SW480 (cell line): ENCODE measurements at regions not wholly inside any gene's neighbourhood (a gene's known extent, or its start where the extent isn't known, plus 50 kb on each side); places are given as distances from the start of the nearest gene placed in this dataset.
A peak's percentile ranks its signal among the peaks of the same experiment; 100 is the strongest.
"Not testable (repeated sequence)": the region's sequence is repeated elsewhere in the genome, so short reads cannot be mapped to it uniquely, and the experiment has no call there.

ENCODE experiments used
- DNase-seq: peaks from one replicate; pipeline ENCODE4 v3.0.0-alpha.2; 2016; ENCODE audit warnings: low spot score

DNA sequence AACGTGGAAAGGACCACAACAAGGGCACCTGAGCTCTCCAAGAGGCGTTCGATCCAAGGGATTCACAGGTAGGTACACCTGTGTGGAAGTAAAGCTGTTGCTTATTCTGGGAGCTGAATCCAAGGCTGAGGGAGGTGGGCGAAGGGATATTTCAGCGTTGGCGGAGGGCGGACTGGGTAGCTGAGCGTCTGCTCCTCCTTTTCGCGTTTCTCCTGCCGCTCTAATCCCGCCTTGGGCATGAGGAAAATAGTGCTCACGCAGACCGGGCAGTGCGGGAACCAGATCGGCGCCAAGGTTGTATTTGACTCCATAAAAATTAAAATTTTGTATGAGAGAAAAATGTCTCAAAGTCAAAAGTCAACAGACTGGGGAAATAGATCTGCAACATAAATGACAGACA lies 3966.2 kb upstream of the OR11H1 start:
- DNase-seq: not testable (repeated sequence)

DNA sequence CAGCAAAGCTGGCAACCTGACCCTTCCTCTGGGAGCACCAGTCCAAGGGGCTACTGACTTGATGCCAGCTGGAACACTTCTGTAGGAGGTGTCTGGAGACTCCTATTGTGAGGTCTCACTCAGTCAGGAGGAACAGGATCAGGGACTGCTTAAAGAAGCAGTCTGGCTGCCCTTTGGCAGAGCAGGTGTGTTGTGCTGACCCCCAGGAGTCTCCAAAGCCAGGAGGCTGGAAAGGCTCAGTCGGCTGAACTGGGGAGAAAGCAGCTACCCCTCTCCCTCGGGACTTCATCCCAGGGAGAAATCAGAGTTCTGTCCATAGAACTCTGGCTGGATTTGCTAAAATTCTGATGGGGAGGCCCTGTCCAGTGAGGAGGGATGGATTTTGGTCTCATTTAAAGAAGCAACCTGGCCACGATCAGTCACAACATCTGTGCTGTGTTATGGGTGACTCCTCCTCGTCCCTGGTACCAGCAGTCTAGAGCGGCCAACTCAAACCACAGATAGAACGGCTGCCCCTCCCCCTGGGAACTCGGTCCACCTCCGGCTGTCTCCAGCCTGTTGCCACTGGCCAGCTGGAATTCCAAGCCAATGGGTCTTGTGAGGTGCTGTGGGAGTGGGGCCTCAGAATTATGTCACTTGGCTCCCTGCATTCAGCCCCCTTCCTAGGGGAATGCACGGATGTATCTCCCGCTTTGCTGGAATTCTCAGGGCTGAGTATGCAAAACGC lies 3959.0 kb upstream of the OR11H1 start:
- not testable (repeated sequence) for DNase-seq

- DNase-seq: not testable (repeated sequence)
These were observed 3958.4 kb upstream of the OR11H1 start for GRCh38 chr22:11569564-11569940.

GRCh38 chr22:11573154-11573553 lies 3954.8 kb upstream of the OR11H1 start:
- DNase-seq: not testable (repeated sequence)

- peak; percentile 86 for DNase-seq
These were observed 3953.8 kb upstream of the OR11H1 start for GRCh38 chr22:11574231-11574630.

DNA sequence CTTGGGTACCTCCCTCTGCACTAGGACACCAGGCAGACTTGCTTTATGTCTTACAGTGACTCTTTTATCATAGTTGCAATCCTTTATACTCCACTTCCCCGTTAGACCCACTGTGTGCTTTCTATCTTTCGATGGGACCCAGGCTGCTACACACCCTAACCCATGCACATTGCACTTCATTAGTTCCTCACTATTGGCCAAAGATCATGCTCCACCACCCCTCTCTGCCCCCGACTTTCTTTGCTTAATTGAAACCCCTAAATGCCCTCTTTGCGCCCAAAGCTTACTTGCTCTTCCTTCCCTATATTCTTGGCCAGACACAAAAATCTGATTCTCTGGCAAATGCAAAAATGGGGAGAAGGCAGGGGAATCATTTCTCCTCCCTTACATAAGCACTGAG lies 3953.3 kb upstream of the OR11H1 start:
- not testable (repeated sequence) for DNase-seq

GRCh38 chr22:11576740-11577139 lies 3951.3 kb upstream of the OR11H1 start:
- DNase-seq: not testable (repeated sequence)

DNA sequence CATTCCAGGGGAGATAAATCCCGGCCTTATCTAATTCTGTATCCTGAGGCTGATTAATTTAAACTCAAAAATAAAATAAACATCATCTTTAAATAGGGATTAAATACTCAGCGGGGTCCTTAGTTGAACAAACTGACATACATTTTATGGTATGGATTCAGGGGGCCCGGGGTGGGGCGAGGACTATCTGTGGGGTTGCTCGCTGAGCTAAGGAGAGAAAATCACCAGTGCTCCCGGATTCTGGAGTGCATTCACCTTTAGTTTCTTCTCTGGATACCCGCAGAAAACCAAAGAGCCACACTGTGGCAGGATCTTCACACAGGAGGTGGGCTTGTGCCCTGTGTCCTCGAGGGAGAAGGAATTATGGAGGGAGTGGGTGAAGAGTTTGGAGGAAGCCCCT lies 3949.9 kb upstream of the OR11H1 start:
- DNase-seq: not testable (repeated sequence)

DNA sequence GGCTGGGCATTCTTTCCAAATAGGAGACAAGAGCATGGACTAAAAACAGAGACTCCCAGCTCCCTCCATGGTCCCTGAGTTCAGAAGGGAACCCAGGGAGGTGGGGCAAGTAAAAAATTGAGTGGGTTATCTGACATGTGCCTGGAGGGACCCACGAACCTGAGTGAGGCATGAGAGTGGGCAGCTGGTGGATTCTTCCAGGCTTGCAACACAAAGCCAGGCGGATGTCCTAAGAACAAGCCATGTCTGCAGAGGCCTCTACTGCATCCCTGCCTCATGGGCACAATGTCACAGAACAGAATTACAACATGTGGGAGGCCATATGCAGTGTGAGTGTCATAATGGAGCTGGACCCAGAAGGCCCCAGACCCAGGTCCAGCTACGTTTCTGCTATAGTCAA lies 3949.4 kb upstream of the OR11H1 start:
- DNase-seq: not testable (repeated sequence)

DNA sequence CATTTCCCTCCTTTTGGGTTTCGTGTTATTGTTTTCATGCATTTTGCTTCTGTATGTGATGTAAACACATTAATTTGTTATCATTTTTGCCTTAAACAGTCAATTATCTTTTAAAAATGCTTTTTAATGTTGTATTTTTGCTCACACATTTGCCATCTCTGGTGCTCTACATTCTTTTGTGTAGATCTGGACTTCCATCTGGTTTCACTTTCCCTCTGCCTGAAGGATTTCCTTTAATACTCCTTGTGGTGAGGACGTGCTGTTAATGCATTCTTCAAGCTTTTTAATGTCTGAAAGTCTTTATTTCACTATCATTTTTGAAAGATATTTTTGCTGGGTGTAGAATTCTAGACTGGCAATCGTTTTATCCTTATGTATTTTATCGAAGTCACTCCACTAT lies 3945.9 kb upstream of the OR11H1 start:
- DNase-seq: not testable (repeated sequence)

GRCh38 chr22:11584231-11584630 lies 3943.8 kb upstream of the OR11H1 start:
- DNase-seq: not testable (repeated sequence)

DNA sequence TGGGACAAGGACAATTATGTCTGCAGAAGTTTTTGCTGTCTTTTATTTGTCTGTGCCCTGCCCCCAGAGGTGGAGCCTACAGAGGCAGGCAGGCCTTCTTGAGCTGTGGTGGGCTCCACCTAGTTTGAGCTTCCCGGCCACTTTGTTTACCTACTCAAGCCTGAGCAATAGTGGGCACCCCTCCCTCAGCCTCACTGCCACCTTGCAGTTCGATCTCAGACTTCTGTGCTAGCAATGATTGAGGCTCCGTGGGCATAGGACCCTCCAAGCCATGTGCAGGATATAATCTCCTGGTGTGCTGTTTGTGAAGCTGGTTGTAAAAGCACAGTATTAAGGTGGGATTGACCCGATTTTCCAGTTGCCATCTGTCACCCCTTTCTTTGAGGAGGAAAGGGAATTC lies 3933.4 kb upstream of the OR11H1 start:
- not testable (repeated sequence) for DNase-seq

DNA sequence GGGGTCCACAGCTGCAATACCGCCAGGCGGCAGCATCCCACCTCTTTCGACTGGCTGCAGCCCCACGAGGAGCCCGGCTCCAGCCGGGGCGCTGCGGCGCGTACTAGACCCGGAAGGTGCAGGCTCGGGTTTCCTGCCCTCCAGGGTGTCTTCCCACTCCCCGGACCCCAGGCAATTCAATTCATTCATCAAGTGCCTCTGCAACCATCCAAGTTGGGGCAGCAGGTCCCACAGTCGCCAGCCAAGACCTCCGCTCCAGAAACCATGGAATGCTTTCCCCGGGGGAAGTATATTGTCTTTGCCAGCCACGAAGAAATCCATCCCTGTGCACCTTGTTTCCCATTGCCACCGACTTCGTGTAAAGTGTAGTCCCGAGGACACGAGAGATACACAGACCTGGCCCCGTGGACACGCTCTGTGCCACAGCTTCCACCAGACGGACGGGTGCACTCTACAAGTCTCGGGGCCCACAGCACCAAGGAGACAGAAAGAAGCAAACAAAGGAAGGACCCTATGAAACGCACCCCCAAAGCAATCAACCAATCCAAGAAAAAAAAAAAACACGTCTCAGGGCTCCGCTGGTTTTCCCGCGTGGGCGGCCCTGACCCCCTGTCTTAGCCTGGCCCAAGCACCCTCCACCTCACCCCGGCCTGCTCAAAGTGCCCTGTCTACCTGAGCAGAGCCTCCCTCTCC lies 3930.2 kb upstream of the OR11H1 start:
- not testable (repeated sequence) for DNase-seq

DNA sequence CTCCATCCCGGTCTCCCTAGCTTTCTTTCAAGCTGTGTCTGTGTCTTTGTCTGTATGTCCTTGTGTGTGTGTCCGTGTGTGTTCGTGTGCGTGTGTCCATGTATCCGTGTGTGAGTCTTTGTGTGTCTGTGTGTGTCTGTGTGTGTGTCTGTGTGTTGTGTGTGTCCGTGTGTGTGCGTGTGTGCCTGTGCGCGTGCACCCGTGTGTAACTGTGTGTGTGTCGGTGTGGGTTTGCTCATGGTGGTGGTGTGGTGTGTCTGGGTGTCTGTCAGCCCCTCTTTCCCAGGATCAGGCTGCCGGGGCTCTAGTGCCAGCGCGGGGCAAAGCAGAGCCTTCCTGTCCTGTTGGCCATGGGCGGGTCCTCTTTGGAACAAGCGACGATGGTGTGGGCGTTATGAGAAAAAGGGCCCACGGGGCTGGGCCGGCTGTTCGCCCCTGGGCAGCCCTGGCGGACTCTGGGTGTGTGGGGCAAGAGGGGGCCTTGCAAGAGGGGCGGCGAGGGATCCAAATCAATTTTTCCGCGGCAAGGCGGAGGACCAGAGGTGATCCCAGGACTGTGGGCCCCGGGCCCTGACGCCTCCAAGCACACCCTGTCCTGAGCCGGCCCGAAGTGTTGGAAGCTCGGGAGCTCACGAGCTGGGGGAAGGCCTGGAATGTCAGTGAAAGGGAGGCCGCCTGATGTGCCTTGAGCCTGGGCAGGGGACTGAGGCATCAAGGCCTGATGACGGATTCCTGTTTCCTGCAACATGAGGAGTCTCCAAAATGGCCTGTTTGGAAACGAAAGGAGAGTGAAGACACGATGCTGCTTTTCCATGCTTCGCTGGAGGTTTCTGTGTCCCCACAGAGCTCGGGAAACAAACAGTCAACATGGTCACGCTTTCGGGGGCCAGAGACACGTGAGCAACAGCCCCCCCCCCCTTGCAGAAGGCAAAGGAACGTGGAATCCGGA lies 3929.2 kb upstream of the OR11H1 start:
- no peak for DNase-seq

DNA sequence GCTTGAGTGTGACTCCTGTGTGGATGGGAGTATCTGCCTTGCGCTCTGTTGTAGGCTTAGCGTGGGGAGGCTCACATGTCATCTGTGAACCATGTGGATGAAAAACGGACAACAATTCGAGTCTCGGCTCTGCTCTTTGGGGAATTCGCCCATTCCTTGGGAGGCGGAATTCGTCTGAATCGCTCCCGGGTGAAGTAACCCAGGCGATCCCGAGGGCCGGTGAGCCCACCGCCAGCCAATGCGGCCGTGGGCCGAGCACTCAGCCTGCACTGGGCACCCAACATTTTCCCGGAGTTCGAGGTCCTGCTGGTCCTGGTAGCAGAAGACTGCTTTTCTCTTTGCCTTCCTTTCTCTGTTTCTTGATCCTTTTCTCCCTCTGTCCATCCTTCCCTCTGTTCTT lies 3928.5 kb upstream of the OR11H1 start:
- not testable (repeated sequence) for DNase-seq

DNA sequence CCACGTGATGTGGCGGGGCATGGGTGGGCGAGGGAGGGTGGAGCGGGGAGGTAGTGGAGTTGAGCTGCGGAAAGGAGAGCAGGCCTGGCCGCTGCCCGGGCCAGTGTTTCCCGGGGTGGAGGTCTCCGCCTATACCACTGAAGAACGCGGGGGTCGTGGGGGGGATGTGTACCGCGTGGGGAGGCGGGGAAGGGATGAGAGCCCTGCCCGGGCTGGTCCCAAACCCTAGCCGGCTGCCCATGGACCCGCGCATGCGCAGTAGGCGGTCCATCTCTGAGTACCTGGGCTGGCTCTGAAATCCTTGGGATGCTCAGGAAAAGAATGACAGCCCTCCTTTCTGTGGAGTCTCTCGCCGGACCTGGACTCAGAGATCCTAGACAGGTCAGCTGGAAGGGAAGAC lies 3927.8 kb upstream of the OR11H1 start:
- not testable (repeated sequence) for DNase-seq

DNA sequence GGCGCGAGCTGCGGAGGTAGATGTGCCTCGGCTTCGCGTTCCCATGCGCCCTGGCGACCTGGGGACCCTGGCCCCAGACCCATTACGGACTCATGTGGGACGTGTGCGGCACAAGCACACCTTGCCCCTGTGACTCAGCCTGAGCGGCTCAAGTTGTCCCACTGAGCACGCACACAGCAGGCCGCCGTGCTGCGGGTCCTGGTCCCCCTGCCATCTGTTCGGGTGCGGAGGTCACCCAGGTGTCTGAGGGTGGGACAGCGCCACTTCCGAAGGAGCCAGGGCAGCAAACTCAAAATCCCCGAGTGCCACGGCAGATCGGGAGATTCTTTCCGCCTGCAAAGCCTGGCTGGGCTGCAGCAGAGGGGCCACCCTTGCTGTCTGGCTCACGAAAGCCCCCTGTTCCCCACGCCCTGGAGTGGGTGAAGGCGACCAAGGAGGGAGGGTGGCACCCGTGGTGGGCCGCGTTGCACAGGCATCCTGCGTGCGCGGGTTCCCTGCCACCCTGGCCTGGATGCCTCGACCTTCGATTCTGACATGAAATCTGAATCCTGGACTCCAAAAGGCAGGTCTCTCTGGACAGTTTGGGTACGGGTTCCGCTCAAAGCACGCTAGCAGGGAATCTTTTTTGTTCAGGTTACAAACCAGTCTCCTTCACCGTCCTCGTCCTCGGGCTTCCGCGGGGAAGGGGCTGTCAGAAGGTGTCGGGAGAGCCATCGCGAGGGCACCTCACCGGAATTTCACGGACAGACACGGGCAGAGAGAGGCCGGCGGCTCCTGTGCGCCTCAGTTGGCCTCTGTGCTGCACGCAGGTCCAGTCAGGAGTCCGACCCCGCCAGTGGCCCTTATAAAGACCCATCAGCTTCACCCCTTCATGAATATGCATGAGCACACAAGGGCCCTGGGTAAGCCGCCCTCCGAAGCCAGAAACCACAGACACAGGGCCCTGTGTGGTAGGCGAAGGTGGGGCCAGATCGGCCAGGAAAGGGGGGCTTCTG lies 3926.8 kb upstream of the OR11H1 start:
- not testable (repeated sequence) for DNase-seq

- not testable (repeated sequence) for DNase-seq
These were observed 3923.2 kb upstream of the OR11H1 start for GRCh38 chr22:11604635-11605395.

DNA sequence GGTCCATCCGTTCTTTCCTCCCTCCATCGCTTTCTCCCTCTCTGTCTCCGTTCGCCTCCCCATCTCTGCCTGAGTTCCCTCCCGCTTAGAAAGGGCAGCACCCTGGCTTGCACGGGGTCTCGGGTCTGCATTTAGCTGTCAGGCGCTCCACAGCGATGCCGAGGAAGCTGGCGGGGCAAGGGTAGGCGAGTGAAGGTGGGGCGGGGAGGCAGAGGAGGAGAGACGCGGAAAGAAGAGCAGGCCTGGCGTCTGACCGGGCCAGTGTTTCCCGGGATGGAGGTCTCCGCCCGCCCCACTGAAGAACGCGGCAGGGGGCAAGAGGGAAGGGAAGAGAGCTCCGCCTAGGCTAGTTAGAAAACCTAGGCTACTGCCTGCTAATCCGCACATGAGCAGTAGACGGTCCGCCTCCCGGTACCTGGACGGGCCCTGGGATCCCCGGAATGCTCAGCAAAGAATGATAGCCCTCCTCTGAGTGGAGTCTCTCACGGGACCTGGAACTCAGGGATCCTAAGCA lies 3922.5 kb upstream of the OR11H1 start:
- no peak for DNase-seq
